Osteoblast (primary cell): ENCODE measurements at regions not wholly inside any gene's neighbourhood (a gene's known extent, or its start where the extent isn't known, plus 50 kb on each side); places are given as distances from the start of the nearest gene placed in this dataset.
A peak's percentile ranks its signal among the peaks of the same experiment; 100 is the strongest.

Experiments used
- DNase-seq: peaks from one replicate; pipeline ENCODE4 v3.0.0; 2011; ENCODE audit warnings: low spot score, mixed read lengths; ENCODE audit not compliant: insufficient read length; ENCODE audit errors: missing footprints
- H2AFZ ChIP-seq: 2 replicates; pipeline ENCODE4 v1.6.0; 2011; ENCODE audit warnings: mild to moderate bottlenecking, low read length
- H3K27ac ChIP-seq: 2 replicates; pipeline ENCODE4 v1.5.1; 2011; ENCODE audit warnings: mild to moderate bottlenecking, low read depth, low read length, moderate library complexity
- H3K27me3 ChIP-seq: 2 replicates; pipeline ENCODE4 v1.6.0; 2012; ENCODE audit warnings: mild to moderate bottlenecking, control low read depth, inconsistent platforms, low read length, moderate library complexity; ENCODE audit not compliant: insufficient read depth
- H3K36me3 ChIP-seq: 2 replicates; pipeline ENCODE4 v1.5.1; 2011; ENCODE audit warnings: mild to moderate bottlenecking, low read length, control low read depth, moderate library complexity; ENCODE audit not compliant: insufficient read depth
- H3K4me1 ChIP-seq: 2 replicates; pipeline ENCODE4 v1.5.1; 2011; ENCODE audit warnings: mild to moderate bottlenecking, low read length, control low read depth, moderate library complexity; ENCODE audit not compliant: insufficient read depth
- H3K4me2 ChIP-seq: 2 replicates; pipeline ENCODE4 v1.6.0; 2011; ENCODE audit warnings: mild to moderate bottlenecking, low read length; ENCODE audit not compliant: insufficient read depth
- H3K4me3 ChIP-seq: fragments of 200-600 bp; sonication (generic); 3 replicates; pipeline ENCODE4 v1.5.1; 2012; ENCODE audit warnings: mild to moderate bottlenecking, low read length, inconsistent platforms; ENCODE audit not compliant: insufficient read depth
- H3K79me2 ChIP-seq: 2 replicates; pipeline ENCODE4 v1.6.0; 2012; ENCODE audit warnings: mild to moderate bottlenecking, low read length, control low read depth, inconsistent platforms; ENCODE audit not compliant: insufficient read depth
- H3K9me3 ChIP-seq: 2 replicates; pipeline ENCODE4 v1.5.1; 2011; ENCODE audit warnings: low read depth, low read length, control low read depth
- H4K20me1 ChIP-seq: 2 replicates; pipeline ENCODE4 v1.6.0; 2012; ENCODE audit warnings: mild to moderate bottlenecking, low read length, control low read depth; ENCODE audit not compliant: insufficient read depth
- TF ChIP-seq, protein P1 (sequence below): IDR thresholded peaks from 2 replicates; pipeline ENCODE4 v1.5.1; 2011; ENCODE audit warnings: mild to moderate bottlenecking, low read depth, low read length, moderate library complexity; ENCODE audit errors: extremely low read depth

GRCh38 chr18:8998481-8999217 is 103.8 kb upstream of the NDUFV2 start:
- Histone ChIP-seq H3K27me3 (no peaks in the 10 kb centered on the region), H3K4me1 (peaks cover 15% of the 10 kb centered on the region), H3K4me2 (peak overlapping the region; percentile 7), H4K20me1 (no peaks in the 10 kb centered on the region), H3K79me2 (no peaks in the 10 kb centered on the region), H3K36me3 (no peaks in the 10 kb centered on the region), H3K9me3 (peaks cover 3% of the 10 kb centered on the region), H3K27ac (no peak overlapping the region), H2AFZ (peak overlapping the region; percentile 5), H3K4me3 (no peak overlapping the region)
- no peak for DNase-seq
- TF ChIP-seq, protein P1, sequence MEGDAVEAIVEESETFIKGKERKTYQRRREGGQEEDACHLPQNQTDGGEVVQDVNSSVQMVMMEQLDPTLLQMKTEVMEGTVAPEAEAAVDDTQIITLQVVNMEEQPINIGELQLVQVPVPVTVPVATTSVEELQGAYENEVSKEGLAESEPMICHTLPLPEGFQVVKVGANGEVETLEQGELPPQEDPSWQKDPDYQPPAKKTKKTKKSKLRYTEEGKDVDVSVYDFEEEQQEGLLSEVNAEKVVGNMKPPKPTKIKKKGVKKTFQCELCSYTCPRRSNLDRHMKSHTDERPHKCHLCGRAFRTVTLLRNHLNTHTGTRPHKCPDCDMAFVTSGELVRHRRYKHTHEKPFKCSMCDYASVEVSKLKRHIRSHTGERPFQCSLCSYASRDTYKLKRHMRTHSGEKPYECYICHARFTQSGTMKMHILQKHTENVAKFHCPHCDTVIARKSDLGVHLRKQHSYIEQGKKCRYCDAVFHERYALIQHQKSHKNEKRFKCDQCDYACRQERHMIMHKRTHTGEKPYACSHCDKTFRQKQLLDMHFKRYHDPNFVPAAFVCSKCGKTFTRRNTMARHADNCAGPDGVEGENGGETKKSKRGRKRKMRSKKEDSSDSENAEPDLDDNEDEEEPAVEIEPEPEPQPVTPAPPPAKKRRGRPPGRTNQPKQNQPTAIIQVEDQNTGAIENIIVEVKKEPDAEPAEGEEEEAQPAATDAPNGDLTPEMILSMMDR, result no peak

GRCh38 chr18:8999872-9000271 is 102.6 kb upstream of the NDUFV2 start:
- no peak overlapping the region for H3K27ac ChIP-seq
- H2AFZ ChIP-seq, result peak overlapping the region; percentile 69
- H3K4me1 ChIP-seq, result peaks cover 15% of the 10 kb centered on the region
- DNase-seq, result no peak
- peaks cover 3% of the 10 kb centered on the region for H3K9me3 ChIP-seq
- peak overlapping the region; percentile 5 for H3K4me2 ChIP-seq
- H3K4me3 ChIP-seq, result no peak overlapping the region
- no peaks in the 10 kb centered on the region for H3K79me2 ChIP-seq
- no peaks in the 10 kb centered on the region for H3K36me3 ChIP-seq
- no peaks in the 10 kb centered on the region for H3K27me3 ChIP-seq
- no peaks in the 10 kb centered on the region for H4K20me1 ChIP-seq
- TF ChIP-seq, protein P1, result no peak

DNA sequence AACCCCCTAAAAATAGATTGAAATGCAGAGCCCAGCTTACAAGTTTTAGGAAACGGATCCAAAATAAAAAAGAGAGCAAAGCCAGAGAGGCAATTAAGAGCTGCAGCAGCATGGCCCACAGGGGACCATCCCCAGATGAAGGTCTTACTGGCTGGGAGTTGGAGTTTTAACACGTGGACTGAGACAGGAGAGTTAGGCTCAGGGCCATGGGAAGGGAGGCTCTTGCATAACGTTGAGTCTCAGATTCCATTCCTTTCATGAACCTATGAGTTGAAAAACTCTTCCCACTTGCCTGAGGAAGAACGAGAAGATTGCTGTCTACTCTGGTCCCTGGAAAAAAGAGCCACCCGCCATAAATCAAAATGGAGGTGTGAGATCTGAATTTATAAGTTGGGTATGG is 101.8 kb upstream of the NDUFV2 start:
- no peaks in the 10 kb centered on the region for H4K20me1 ChIP-seq
- peaks cover 20% of the 10 kb centered on the region for H3K4me1 ChIP-seq
- no peaks in the 10 kb centered on the region for H3K36me3 ChIP-seq
- TF ChIP-seq, protein P1, result no peak
- H2AFZ ChIP-seq, result peak overlapping the region; percentile 50
- H3K9me3 ChIP-seq, result peaks cover 3% of the 10 kb centered on the region
- H3K27ac ChIP-seq, result no peak overlapping the region
- no peaks in the 10 kb centered on the region for H3K79me2 ChIP-seq
- H3K4me3 ChIP-seq, result no peak overlapping the region
- no peak overlapping the region for H3K4me2 ChIP-seq
- no peaks in the 10 kb centered on the region for H3K27me3 ChIP-seq
- no peak for DNase-seq

- H3K4me3 ChIP-seq, result no peak overlapping the region
- H3K4me2 ChIP-seq, result no peak overlapping the region
- no peaks in the 10 kb centered on the region for H3K36me3 ChIP-seq
- no peaks in the 10 kb centered on the region for H4K20me1 ChIP-seq
- TF ChIP-seq, protein P1, result no peak
- H3K9me3 ChIP-seq, result peaks cover 3% of the 10 kb centered on the region
- DNase-seq, result no peak
- H3K4me1 ChIP-seq, result peaks cover 21% of the 10 kb centered on the region
- H3K79me2 ChIP-seq, result no peaks in the 10 kb centered on the region
- H2AFZ ChIP-seq, result no peak overlapping the region
- H3K27me3 ChIP-seq, result no peaks in the 10 kb centered on the region
- no peak overlapping the region for H3K27ac ChIP-seq
These were observed 101.3 kb upstream of the NDUFV2 start for GRCh38 chr18:9001209-9001608.
